ENCODE measurements at regions not wholly inside any gene's neighbourhood (a gene's known extent, or its start where the extent isn't known, plus 50 kb on each side); places are given as distances from the start of the nearest gene placed in this dataset.

- no peak for TF ChIP-seq CTCF (IDR thresholded peaks at IDR 0.05; ENCODE audit: poor library complexity, severe bottlenecking)
- TF ChIP-seq POLR2AphosphoS5 (IDR thresholded peaks at IDR 0.05), result no peak
- no peak for TF ChIP-seq EP300 (conservative IDR thresholded peaks at IDR 0.05; ENCODE audit: poor library complexity, severe bottlenecking)
These were observed 211.7 kb upstream of the HABP2 start for GRCh38 chr10:113341138-113341537.
